Gastroesophageal sphincter (tissue), 3 donors: ENCODE measurements at regions not wholly inside any gene's neighbourhood (a gene's known extent, or its start where the extent isn't known, plus 50 kb on each side); places are given as distances from the start of the nearest gene placed in this dataset.

Experiments used
- EP300 ChIP-seq: sonication (generic); formaldehyde crosslinking; IDR thresholded peaks from one replicate; pipeline ENCODE4 v1.6.1; 2017; ENCODE audit warnings: antibody characterized with exemption, mild to moderate bottlenecking
- POLR2A ChIP-seq, 2 donors: fragments of 450-650 bp; IDR thresholded peaks; one replicate each; pipeline ENCODE4 v1.6.1; 2017; ENCODE audit warnings: antibody characterized with exemption in 2 of 2, mild to moderate bottlenecking in 2 of 2, moderate library complexity in 1 of 2
- POLR2AphosphoS5 ChIP-seq: sonication (generic); formaldehyde crosslinking; IDR thresholded peaks from one replicate; pipeline ENCODE4 v1.6.1; 2017; ENCODE audit warnings: antibody characterized with exemption
- TF ChIP-seq, protein P1 (sequence below), 4 experiments: fragments of 200-600 bp in 2 of 4; fragments of 450-650 bp in 2 of 4; sonication (generic) in 1 of 4; IDR thresholded peaks; one replicate each; pipeline ENCODE4 v1.5.1; 2017 to 2019; ENCODE audit warnings: antibody characterized with exemption in 4 of 4, mild to moderate bottlenecking in 2 of 4, moderate library complexity in 2 of 4

DNA sequence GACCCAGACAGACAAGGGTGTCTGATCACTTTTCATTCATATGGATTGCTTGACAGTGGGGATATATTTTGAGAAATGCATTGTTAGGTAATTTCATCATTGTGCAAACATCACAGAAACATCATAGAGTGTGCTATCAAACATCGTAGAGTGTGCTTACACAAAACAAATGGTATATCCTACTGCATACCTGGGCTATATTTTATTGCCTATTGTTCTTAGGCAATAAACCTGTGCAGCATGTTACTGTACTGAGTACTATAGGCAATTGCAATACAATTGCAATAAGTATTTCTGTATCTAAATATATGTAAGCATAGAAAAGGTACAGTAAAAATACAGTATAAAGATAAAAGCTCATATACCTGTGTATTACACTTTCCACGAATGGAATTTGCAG lies 319.1 kb downstream of the KIF20B start:
- TF ChIP-seq, protein P1, sequence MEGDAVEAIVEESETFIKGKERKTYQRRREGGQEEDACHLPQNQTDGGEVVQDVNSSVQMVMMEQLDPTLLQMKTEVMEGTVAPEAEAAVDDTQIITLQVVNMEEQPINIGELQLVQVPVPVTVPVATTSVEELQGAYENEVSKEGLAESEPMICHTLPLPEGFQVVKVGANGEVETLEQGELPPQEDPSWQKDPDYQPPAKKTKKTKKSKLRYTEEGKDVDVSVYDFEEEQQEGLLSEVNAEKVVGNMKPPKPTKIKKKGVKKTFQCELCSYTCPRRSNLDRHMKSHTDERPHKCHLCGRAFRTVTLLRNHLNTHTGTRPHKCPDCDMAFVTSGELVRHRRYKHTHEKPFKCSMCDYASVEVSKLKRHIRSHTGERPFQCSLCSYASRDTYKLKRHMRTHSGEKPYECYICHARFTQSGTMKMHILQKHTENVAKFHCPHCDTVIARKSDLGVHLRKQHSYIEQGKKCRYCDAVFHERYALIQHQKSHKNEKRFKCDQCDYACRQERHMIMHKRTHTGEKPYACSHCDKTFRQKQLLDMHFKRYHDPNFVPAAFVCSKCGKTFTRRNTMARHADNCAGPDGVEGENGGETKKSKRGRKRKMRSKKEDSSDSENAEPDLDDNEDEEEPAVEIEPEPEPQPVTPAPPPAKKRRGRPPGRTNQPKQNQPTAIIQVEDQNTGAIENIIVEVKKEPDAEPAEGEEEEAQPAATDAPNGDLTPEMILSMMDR (IDR thresholded peaks at IDR 0.05): no peak
- TF ChIP-seq EP300 (no peak), POLR2A (IDR thresholded peaks at IDR 0.05) (no peak), POLR2AphosphoS5 (no peak)
